GM21390 (cell line): ENCODE measurements at regions not wholly inside any gene's neighbourhood (a gene's known extent, or its start where the extent isn't known, plus 50 kb on each side); places are given as distances from the start of the nearest gene placed in this dataset.
"Not testable (repeated sequence)": the region's sequence is repeated elsewhere in the genome, so short reads cannot be mapped to it uniquely, and the experiment has no call there.

Experiments used
- ATAC-seq: cut with Tn5 transposase; IDR thresholded peaks from one replicate; pipeline ENCODE4 v1.9.1; 2021; ENCODE audit not compliant: unreplicated experiment

DNA sequence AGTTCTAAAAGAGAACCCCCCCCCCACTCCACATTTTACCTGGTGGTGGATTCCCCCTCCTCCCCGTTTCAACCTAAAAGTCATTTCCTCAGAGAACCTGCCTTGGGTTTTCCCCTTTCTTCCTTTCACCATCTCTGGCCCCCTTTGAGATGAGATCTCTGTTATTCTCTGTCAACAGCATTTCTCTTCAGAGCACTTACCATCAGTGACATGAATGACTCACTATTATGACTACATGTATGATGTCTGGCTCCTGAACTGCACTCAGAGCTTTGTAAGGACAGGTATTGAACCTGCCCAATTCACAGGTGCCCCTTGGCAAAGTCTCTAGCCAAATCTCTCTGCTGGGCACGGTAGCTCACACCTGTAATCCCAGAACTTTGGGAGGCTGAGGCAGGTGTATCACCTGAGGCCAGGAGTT lies 61.4 kb upstream of the JARID2 start:
- ATAC-seq, result no peak

DNA sequence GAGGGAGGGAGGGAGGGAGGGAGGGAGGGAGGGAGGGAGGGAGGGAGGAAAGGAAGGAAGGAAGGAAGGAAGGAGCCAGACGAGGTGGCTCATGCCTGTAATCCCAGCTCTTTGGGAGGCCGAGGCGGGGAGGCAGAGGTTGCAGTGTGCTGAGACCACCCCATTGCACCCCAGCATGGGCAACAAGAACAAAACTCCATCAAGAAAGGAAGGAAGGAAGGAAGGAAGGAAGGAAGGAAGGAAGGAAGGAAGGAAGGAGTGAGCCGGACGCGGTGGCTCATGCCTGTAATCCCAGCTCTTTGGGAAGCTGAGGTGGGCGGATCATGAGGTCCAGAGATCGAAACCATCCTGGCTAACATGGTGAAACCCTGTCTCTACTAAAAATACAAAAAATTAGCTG lies 60.8 kb upstream of the JARID2 start:
- ATAC-seq, result not testable (repeated sequence)

DNA sequence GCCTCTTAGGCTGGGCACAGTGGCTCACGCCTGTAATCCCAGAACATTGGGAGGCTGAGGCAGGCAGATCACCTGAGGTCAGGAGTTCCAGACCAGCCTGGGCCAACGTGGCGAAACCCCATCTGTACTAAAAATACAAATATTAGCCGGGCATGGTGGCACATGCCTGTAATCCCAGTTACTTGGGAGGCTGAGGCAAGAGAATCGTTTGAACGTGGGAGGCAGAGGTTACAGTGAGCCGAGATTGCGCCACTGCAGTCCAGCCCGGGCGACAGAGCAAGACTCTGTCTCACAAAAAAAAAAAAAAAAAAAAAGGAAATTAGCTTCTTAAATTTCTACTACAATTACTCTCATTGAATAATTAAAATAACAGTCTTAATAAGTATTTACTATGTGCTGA lies 52.4 kb upstream of the JARID2 start:
- not testable (repeated sequence) for ATAC-seq

DNA sequence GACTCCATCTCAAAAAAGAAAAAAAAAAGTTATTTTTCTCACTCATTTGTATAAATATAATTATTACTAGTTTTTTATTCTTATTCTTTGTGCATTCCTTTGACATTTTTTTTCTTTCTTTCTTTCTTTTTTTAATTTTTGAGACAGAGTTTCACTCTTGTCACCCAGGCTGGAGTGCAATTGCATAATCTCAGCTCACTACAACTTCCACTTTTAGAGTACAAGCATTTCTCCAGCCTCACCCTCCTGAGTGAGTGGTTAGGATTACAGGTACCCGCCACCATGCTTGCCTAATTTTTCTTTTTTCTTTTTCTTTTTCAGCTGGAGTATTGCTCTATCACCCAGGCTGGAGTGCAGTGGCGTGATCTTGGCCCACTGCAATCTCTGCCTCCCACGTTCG lies 51.4 kb upstream of the JARID2 start:
- no peak for ATAC-seq
